Activated CD8-positive, alpha-beta memory T cell treated with anti-CD3 and anti-CD28 coated beads, Interleukin-2, amount 10 ng/mL, durations not matched to agents 7 days and 5 days (primary cell): ENCODE measurements at regions not wholly inside any gene's neighbourhood (a gene's known extent, or its start where the extent isn't known, plus 50 kb on each side); places are given as distances from the start of the nearest gene placed in this dataset.

Source experiments
- ATAC-seq: fragments of 150-1000 bp; cut with Tn5 transposase; one replicate; pipeline ENCODE4 v1.10.0; 2021; ENCODE audit warnings: moderate library complexity
- CTCF ChIA-PET: fragments of 350-600 bp; sonication (Branson Sonifier 250); formaldehyde crosslinking; loops from one replicate; lab custom pipeline; 2021; ENCODE audit warnings: antibody characterized with exemption; lab: Charles Lee
- DNase-seq: peaks from one replicate; pipeline ENCODE4 v3.0.0-alpha.2; 2020
- H3K27ac Mint-ChIP-seq: one replicate; pipeline ENCODE4 v1.8.0; 2021; ENCODE audit warnings: mild to moderate bottlenecking, mixed read lengths
- H3K27me3 Mint-ChIP-seq: one replicate; pipeline ENCODE4 v1.8.0; 2021; ENCODE audit warnings: mixed read lengths
- H3K36me3 Mint-ChIP-seq: one replicate; pipeline ENCODE4 v1.8.0; 2021; ENCODE audit warnings: mild to moderate bottlenecking, mixed read lengths
- H3K4me1 Mint-ChIP-seq: one replicate; pipeline ENCODE4 v1.8.0; 2021; ENCODE audit warnings: mixed read lengths
- H3K4me3 Mint-ChIP-seq: one replicate; pipeline ENCODE4 v1.8.0; 2021; ENCODE audit warnings: mild to moderate bottlenecking, moderate library complexity, mixed read lengths
- H3K9me3 Mint-ChIP-seq: one replicate; pipeline ENCODE4 v1.8.0; 2022; ENCODE audit warnings: low read depth, mixed read lengths

GRCh38 chr11:123378096-123378495, 52.0 kb upstream of the GRAMD1B start:
- peaks cover 63% of the 10 kb centered on the region for H3K4me1 Mint-ChIP-seq
- ATAC-seq, result no peak

GRCh38 chr11:123377355-123377754, 52.7 kb upstream of the GRAMD1B start:
- Mint-ChIP-seq H3K4me1 (peaks cover 63% of the 10 kb centered on the region), H3K4me3 (no peak overlapping the region), H3K9me3 (no peaks in the 10 kb centered on the region), H3K27ac (no peak overlapping the region), H3K27me3 (no peaks in the 10 kb centered on the region), H3K36me3 (peaks cover 18% of the 10 kb centered on the region)
- ATAC-seq (no peak), DNase-seq (no peak)
- CTCF ChIA-PET, result no interaction called here

More at GRCh38 chr11:123378096-123378495, 52.0 kb upstream of the GRAMD1B start:
- no peak for DNase-seq
- Mint-ChIP-seq H3K4me3 (no peak overlapping the region), H3K27ac (no peak overlapping the region), H3K9me3 (no peaks in the 10 kb centered on the region), H3K36me3 (peaks cover 18% of the 10 kb centered on the region), H3K27me3 (no peaks in the 10 kb centered on the region)
- CTCF ChIA-PET, result no interaction called here

DNA sequence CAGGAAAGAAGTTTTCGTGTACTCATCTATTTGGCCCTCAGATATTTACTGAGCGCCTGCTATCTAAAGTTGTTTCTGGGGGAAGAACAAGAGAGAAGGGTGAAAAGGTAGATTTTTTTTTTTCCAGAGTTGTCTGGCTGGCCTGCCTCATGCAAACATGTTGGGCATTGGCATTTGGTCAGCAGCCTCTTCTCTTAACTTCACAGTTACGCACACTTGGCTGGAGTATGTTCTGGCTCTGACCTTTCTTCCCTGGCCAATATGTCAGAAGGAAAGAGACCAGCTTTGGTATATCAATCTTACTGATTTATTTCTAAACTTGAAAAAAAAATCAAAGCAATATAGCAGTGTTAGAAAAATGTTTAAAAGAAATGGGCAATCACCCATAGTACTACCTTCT, 54.2 kb upstream of the GRAMD1B start:
- CTCF ChIA-PET, result no interaction called here
- Mint-ChIP-seq H3K4me3 (no peak overlapping the region), H3K36me3 (peaks cover 26% of the 10 kb centered on the region), H3K4me1 (peaks cover 58% of the 10 kb centered on the region), H3K27me3 (no peaks in the 10 kb centered on the region), H3K27ac (no peak overlapping the region), H3K9me3 (no peaks in the 10 kb centered on the region)
- no peak for DNase-seq
- no peak for ATAC-seq

GRCh38 chr11:123374622-123374968, 55.5 kb upstream of the GRAMD1B start:
- H3K9me3 Mint-ChIP-seq, result no peaks in the 10 kb centered on the region
- no peak for DNase-seq
- ATAC-seq, result no peak
- CTCF ChIA-PET, result interaction anchor here (1.0 to 1.5 kb wide), 2 partner anchors 16 to 21 kb away, joined by 3 read pairs; no protein-coding TSS in a partner anchor
- no peaks in the 10 kb centered on the region for H3K27me3 Mint-ChIP-seq
- no peak overlapping the region for H3K27ac Mint-ChIP-seq
- H3K36me3 Mint-ChIP-seq, result peaks cover 28% of the 10 kb centered on the region
- peaks cover 51% of the 10 kb centered on the region for H3K4me1 Mint-ChIP-seq
- no peak overlapping the region for H3K4me3 Mint-ChIP-seq

DNA sequence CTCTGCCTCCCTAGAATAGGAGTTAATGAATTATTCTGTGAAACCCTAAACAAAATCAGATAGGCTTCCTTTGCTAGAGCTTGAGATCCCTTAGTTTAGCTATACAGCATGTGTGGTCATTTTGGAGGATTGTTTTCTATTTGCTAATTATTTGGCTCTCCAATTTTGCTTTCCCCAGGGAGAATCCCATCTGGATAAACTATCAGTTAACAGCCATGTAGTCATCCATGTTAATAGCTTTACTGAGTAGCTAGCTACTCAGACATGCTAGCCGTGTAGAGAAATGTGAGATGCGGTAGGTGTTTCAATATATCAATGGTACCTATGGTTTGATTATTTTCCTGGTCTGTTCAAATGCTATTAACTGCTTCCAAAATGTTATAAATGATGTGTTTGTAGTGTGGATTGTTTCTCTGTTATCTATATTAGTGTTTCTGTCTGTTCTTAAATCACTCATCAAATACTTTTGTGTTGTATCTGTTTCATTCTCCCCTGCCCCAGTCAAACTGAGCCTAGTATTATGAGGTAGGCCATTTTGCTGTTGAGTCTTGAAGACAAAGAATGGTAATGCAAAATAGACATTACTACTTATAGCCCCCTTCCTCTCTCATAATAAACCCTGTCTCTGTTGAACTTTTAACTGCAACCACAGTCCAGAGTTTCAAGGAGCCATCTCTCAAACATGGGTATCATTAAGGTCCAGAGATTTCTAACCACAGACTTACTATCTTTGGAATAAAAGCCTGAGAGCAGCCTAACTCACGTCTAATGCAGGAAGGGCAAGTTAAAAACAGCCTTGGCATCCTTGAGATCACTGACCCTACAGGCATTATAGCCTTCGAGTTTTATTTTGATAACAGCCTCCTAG, 56.1 kb upstream of the GRAMD1B start:
- Mint-ChIP-seq H3K36me3 (peaks cover 28% of the 10 kb centered on the region), H3K27me3 (no peaks in the 10 kb centered on the region), H3K27ac (no peak overlapping the region), H3K9me3 (no peaks in the 10 kb centered on the region), H3K4me3 (no peak overlapping the region), H3K4me1 (peaks cover 45% of the 10 kb centered on the region)
- CTCF ChIA-PET, result interaction anchor here (1.0 to 1.5 kb wide), 2 partner anchors 15 to 20 kb away, joined by 3 read pairs; no protein-coding TSS in a partner anchor
- no peak for DNase-seq
- peak; percentile 36 for ATAC-seq

GRCh38 chr11:123371506-123372297, 58.4 kb upstream of the GRAMD1B start:
- H3K4me1 Mint-ChIP-seq, result peaks cover 25% of the 10 kb centered on the region
- no peak overlapping the region for H3K27ac Mint-ChIP-seq

DNA sequence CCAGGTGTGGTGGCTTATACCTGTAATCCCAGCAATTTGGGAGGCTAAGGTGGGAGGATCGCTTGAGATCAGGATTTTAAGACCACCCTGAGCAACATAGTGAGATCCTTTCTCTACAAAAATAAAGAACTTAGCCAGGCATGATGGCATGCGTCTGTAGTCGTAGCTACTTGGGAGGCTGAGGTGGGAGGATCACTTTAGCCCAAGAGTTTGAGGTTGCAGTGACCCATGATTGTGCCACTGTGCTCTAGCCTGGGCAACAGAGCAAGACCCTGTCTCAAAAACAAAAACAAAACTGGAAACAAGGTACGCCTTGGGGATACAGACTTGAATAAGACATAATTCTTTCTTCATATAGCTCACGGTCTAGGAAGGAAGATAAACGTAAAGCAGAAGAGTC, 63.1 kb upstream of the GRAMD1B start:
- peaks cover 40% of the 10 kb centered on the region for H3K36me3 Mint-ChIP-seq
- CTCF ChIA-PET, result interaction anchor here (1.0 to 1.4 kb wide), 2 partner anchors 40 to 188 kb away, joined by 3 to 5 read pairs; no protein-coding TSS in a partner anchor

More at GRCh38 chr11:123371506-123372297, 58.4 kb upstream of the GRAMD1B start:
- CTCF ChIA-PET, result interaction anchor here (0.6 to 2.0 kb wide), 4 partner anchors 10 to 67 kb away, joined by 3 to 6 read pairs (median 4); no protein-coding TSS in a partner anchor
- no peaks in the 10 kb centered on the region for H3K27me3 Mint-ChIP-seq
- H3K9me3 Mint-ChIP-seq, result no peaks in the 10 kb centered on the region
- ATAC-seq, result no peak
- peaks cover 34% of the 10 kb centered on the region for H3K36me3 Mint-ChIP-seq
- no peak overlapping the region for H3K4me3 Mint-ChIP-seq
- no peak for DNase-seq

DNA sequence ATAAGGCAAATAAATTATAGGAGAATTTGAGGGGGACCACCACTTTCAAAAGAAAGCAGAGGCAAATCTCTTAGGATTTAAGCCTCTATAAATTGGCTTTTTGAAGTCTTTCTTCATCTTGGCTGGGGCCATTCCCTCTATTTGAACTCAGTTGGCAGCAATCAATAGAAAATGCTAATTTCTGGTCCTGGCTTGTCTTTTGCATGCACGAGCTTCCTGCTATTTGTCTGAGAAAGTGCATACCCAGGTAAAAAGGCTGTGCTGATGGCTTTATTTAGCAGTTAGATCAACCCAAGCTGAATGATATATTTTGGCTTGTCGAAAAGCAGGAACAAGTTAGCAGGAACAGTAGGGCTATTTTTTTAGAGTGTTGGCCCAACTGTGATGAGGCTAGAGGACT, 64.1 kb upstream of the GRAMD1B start:
- H3K36me3 Mint-ChIP-seq, result peaks cover 39% of the 10 kb centered on the region
- CTCF ChIA-PET, result no interaction called here
- no peak overlapping the region for H3K27ac Mint-ChIP-seq
- peaks cover 19% of the 10 kb centered on the region for H3K4me1 Mint-ChIP-seq
- H3K27me3 Mint-ChIP-seq, result peaks cover 12% of the 10 kb centered on the region
- no peak overlapping the region for H3K4me3 Mint-ChIP-seq
- ATAC-seq, result no peak
- no peaks in the 10 kb centered on the region for H3K9me3 Mint-ChIP-seq
- no peak for DNase-seq

More for the DNA sequence above, 63.1 kb upstream of the GRAMD1B start:
- Mint-ChIP-seq H3K27ac (no peak overlapping the region), H3K4me3 (no peak overlapping the region), H3K9me3 (no peaks in the 10 kb centered on the region), H3K27me3 (peaks cover 7% of the 10 kb centered on the region), H3K4me1 (peaks cover 18% of the 10 kb centered on the region)
- DNase-seq (no peak), ATAC-seq (no peak)

DNA sequence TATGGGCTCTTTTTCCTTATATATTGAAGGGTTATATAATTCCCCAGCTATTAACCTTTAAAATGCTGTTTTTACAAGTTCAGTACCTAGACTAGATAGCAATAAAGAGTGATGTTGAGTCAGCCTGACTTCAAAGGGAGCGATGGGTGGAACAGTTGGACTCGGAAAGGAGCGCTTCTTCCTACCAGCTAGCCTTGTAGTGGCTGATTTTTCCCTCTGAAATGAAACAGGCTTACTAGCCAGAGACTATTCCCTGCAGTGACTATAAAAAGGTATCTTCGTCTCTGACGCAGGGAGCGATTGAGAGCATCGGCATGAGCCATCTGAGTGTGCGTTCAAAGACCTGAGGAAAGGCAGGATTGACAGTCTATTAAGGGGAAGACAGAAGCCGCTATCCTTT, 66.0 kb upstream of the GRAMD1B start:
- CTCF ChIA-PET, result interaction anchor here (0.8 kb wide), 1 partner anchor 63 kb away, joined by 4 read pairs; no protein-coding TSS in a partner anchor
- Mint-ChIP-seq H3K27ac (no peak overlapping the region), H3K4me3 (no peak overlapping the region), H3K27me3 (peaks cover 22% of the 10 kb centered on the region), H3K9me3 (no peaks in the 10 kb centered on the region), H3K4me1 (peaks cover 30% of the 10 kb centered on the region), H3K36me3 (peaks cover 36% of the 10 kb centered on the region)
- no peak for DNase-seq
- ATAC-seq, result no peak

DNA sequence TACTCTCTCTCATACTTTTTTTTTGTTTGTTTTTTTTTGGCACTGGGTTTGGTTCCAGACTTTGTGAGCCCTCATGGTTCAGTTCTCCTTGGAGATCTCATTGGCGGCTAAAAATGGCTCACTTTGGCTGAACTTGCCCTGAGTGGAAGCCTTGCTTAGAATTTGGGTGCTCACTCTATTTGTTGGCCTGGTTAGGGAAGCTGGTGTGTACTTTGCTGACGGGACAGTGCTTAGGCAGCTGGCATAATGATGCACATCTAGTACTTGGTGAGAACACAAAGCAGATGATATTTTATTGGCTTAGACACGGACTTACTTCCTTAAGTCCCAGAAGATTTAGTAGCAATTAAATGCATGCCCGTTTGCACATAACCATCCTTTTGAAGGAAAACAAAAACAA, 66.5 kb upstream of the GRAMD1B start:
- no peak overlapping the region for H3K27ac Mint-ChIP-seq
- no peak overlapping the region for H3K4me3 Mint-ChIP-seq
- H3K36me3 Mint-ChIP-seq, result peaks cover 32% of the 10 kb centered on the region
- DNase-seq (no peak), ATAC-seq (no peak)
- peaks cover 26% of the 10 kb centered on the region for H3K27me3 Mint-ChIP-seq
- no peaks in the 10 kb centered on the region for H3K9me3 Mint-ChIP-seq
- H3K4me1 Mint-ChIP-seq, result peaks cover 35% of the 10 kb centered on the region
- CTCF ChIA-PET, result interaction anchor here (0.8 to 1.4 kb wide), 2 partner anchors 11 to 63 kb away, joined by 3 to 4 read pairs; no protein-coding TSS in a partner anchor

DNA sequence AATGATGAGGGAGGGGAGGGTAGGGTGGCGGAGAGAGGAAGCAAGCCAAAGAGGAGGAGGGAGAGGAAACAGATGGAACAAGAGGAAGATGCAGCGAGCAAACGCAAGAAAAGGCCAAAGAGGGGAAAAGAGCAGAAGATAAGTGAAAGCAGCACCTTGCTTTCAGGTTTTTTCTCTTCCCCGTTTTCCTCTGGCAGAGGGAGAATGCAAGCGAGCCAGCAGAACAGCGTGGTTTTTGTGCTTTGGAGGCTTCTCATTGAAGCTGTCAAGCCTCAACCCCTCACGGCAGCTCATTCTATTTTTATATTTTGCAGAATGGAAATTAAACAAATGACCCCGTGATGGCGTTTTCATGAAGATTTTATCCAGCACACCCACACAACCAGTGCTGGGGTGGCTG, 67.1 kb upstream of the GRAMD1B start:
- Mint-ChIP-seq H3K9me3 (no peaks in the 10 kb centered on the region), H3K4me1 (peaks cover 39% of the 10 kb centered on the region), H3K27ac (no peak overlapping the region), H3K27me3 (peaks cover 26% of the 10 kb centered on the region), H3K4me3 (no peak overlapping the region), H3K36me3 (peaks cover 31% of the 10 kb centered on the region)
- ATAC-seq (no peak), DNase-seq (no peak)
- CTCF ChIA-PET, result interaction anchor here (1.4 to 1.9 kb wide), 2 partner anchors 10 to 44 kb away, joined by 3 to 8 read pairs; no protein-coding TSS in a partner anchor

- peaks cover 25% of the 10 kb centered on the region for H3K36me3 Mint-ChIP-seq
- no peak for ATAC-seq
- DNase-seq, result no peak
- peaks cover 26% of the 10 kb centered on the region for H3K27me3 Mint-ChIP-seq
- no peak overlapping the region for H3K4me3 Mint-ChIP-seq
- H3K9me3 Mint-ChIP-seq, result no peaks in the 10 kb centered on the region
- H3K4me1 Mint-ChIP-seq, result peaks cover 46% of the 10 kb centered on the region
- H3K27ac Mint-ChIP-seq, result no peak overlapping the region
- CTCF ChIA-PET, result interaction anchor here (1.4 to 1.9 kb wide), 2 partner anchors 10 to 45 kb away, joined by 3 to 8 read pairs; no protein-coding TSS in a partner anchor
These were observed 67.9 kb upstream of the GRAMD1B start for GRCh38 chr11:123362186-123362585.

GRCh38 chr11:123361110-123361509, 69.0 kb upstream of the GRAMD1B start:
- no peak for DNase-seq
- ATAC-seq, result no peak
- H3K4me1 Mint-ChIP-seq, result peaks cover 55% of the 10 kb centered on the region
- H3K4me3 Mint-ChIP-seq, result no peak overlapping the region
- peaks cover 23% of the 10 kb centered on the region for H3K36me3 Mint-ChIP-seq
- CTCF ChIA-PET, result interaction anchor here (1.9 to 2.5 kb wide), 2 partner anchors 46 to 118 kb away, joined by 6 to 8 read pairs; no protein-coding TSS in a partner anchor
- H3K27me3 Mint-ChIP-seq, result peaks cover 26% of the 10 kb centered on the region
- no peak overlapping the region for H3K27ac Mint-ChIP-seq
- H3K9me3 Mint-ChIP-seq, result no peaks in the 10 kb centered on the region
